ENCODE measurements at regions not wholly inside any gene's neighbourhood (a gene's known extent, or its start where the extent isn't known, plus 50 kb on each side); places are given as distances from the start of the nearest gene placed in this dataset.

- DNase-seq (ENCODE audit: low read depth in 1 of 2, low spot score in 1 of 2), result no peak
- WGBS (ENCODE audit: missing lambda C conversion rate), result 40% methylated on average over 2 of the region's 7 CpGs
- no peak overlapping the region for H3K4me2 ChIP-seq
- ChIA-PET CTCF (interaction anchor here (1.3 kb wide), 1 partner anchor 23 kb away, joined by 3 read pairs; no protein-coding TSS in a partner anchor), POLR2A (no interaction called here)
- TF ChIP-seq HDAC2 (IDR thresholded peaks at IDR 0.05) (no peak), ZNF302 (CRISPR knock-in tag; IDR thresholded peaks at IDR 0.05) (no peak), HOXA7 (CRISPR knock-in tag; IDR thresholded peaks at IDR 0.05) (no peak)
- FAIRE-seq, result no peak
- no peaks in the 10 kb centered on the region for H3K9me3 ChIP-seq
- no peak overlapping the region for H3K27ac ChIP-seq
- no peak for ATAC-seq
- no peaks in the 10 kb centered on the region for H3K4me1 ChIP-seq
- no peak overlapping the region for H3K4me3 ChIP-seq
Observed at GRCh38 chr4:183384983-183385382, 59.5 kb upstream of the CDKN2AIP start.

GRCh38 chr4:183388021-183388420 lies 56.4 kb upstream of the CDKN2AIP start:
- WGBS (ENCODE audit: missing lambda C conversion rate), result 75% methylated on average over 7 of the region's 7 CpGs
- H3K27ac ChIP-seq, result no peak overlapping the region
- POLR2A ChIA-PET, result no interaction called here
- no peak for DNase-seq (ENCODE audit: low read depth in 1 of 2, low spot score in 1 of 2)
- H3K9me3 ChIP-seq, result no peaks in the 10 kb centered on the region
- CTCF ChIA-PET, result interaction anchor here (1.3 to 1.4 kb wide), 2 partner anchors 10 to 19 kb away, joined by 3 to 4 read pairs; no protein-coding TSS in a partner anchor
- FAIRE-seq, result no peak
- H3K4me2 ChIP-seq, result no peak overlapping the region
- H3K4me1 ChIP-seq, result no peaks in the 10 kb centered on the region
- no peak overlapping the region for H3K4me3 ChIP-seq
- ATAC-seq, result no peak
- TF ChIP-seq TP53 (CRISPR knock-in tag; IDR thresholded peaks at IDR 0.05), result no peak

GRCh38 chr4:183388777-183389176 lies 55.7 kb upstream of the CDKN2AIP start:
- TF ChIP-seq POLR2A (IDR thresholded peaks at IDR 0.05; ENCODE audit: low read length) (no peak), ESRRA (IDR thresholded peaks at IDR 0.05; ENCODE audit: borderline replicate concordance, low read length) (no peak)
- no peak; a peak in 1 of 6 replicates for ATAC-seq
- H3K4me3 ChIP-seq, result no peak overlapping the region
- no peaks in the 10 kb centered on the region for H3K9me3 ChIP-seq
- 57% methylated on average over 6 of the region's 6 CpGs for WGBS (ENCODE audit: missing lambda C conversion rate)
- no peak for FAIRE-seq
- CTCF ChIA-PET, result interaction anchor here (1.3 to 1.4 kb wide), 2 partner anchors 9 to 18 kb away, joined by 3 to 4 read pairs; no protein-coding TSS in a partner anchor
- no peak for DNase-seq (ENCODE audit: low read depth in 1 of 2, low spot score in 1 of 2)
- POLR2A ChIA-PET, result no interaction called here
- no peaks in the 10 kb centered on the region for H3K4me1 ChIP-seq
- no peak overlapping the region for H3K27ac ChIP-seq
- H3K4me2 ChIP-seq, result no peak overlapping the region

GRCh38 chr4:183390374-183390773 lies 54.1 kb upstream of the CDKN2AIP start:
- Histone ChIP-seq H3K27ac (no peak overlapping the region), H3K4me3 (no peak overlapping the region), H3K4me1 (no peaks in the 10 kb centered on the region), H3K9me3 (no peaks in the 10 kb centered on the region), H3K4me2 (no peak overlapping the region)
- ChIA-PET POLR2A (no interaction called here), CTCF (no interaction called here)
- DNase-seq (ENCODE audit: low read depth in 1 of 2, low spot score in 1 of 2) (no peak), FAIRE-seq (no peak), ATAC-seq (no peak)
- TF ChIP-seq EP300 (IDR thresholded peaks at IDR 0.05) (no peak), SREBF2 (IDR thresholded peaks at IDR 0.05) (no peak), FOSL2 (IDR thresholded peaks at IDR 0.05) (no peak), FOSL2 (CRISPR knock-in tag; IDR thresholded peaks at IDR 0.05) (no peak), ZNF302 (CRISPR knock-in tag; IDR thresholded peaks at IDR 0.05) (no peak)
- WGBS (ENCODE audit: missing lambda C conversion rate), result 54% methylated on average over 5 of the region's 5 CpGs

GRCh38 chr4:183391204-183391603 lies 53.2 kb upstream of the CDKN2AIP start:
- Histone ChIP-seq H3K4me2 (no peak overlapping the region), H3K4me3 (no peak overlapping the region), H3K27ac (no peak overlapping the region), H3K4me1 (no peaks in the 10 kb centered on the region), H3K9me3 (no peaks in the 10 kb centered on the region)
- ChIA-PET POLR2A (no interaction called here), CTCF (no interaction called here)
- DNase-seq (ENCODE audit: low read depth in 1 of 2, low spot score in 1 of 2), result no peak
- 38% methylated on average over 3 of the region's 3 CpGs for WGBS (ENCODE audit: missing lambda C conversion rate)
- FAIRE-seq, result no peak
- TF ChIP-seq GATA3 (IDR thresholded peaks at IDR 0.05; ENCODE audit: borderline replicate concordance) (no peak), JUNB (IDR thresholded peaks at IDR 0.05) (no peak), ZSCAN20 (CRISPR knock-in tag; IDR thresholded peaks at IDR 0.05) (no peak), EHMT2 (IDR thresholded peaks at IDR 0.05; ENCODE audit: low read depth) (no peak), PBX3 (IDR thresholded peaks at IDR 0.05) (no peak), MAFK (IDR thresholded peaks at IDR 0.05; ENCODE audit: partially characterized antibody) (no peak), ELK1 (IDR thresholded peaks at IDR 0.05; ENCODE audit: low read depth, low read length) (no peak), E2F6 (IDR thresholded peaks at IDR 0.05; ENCODE audit: borderline replicate concordance, low read depth) (no peak), KDM5A (IDR thresholded peaks at IDR 0.05) (no peak), CHD4 (IDR thresholded peaks at IDR 0.05; ENCODE audit: borderline replicate concordance) (no peak), SREBF2 (IDR thresholded peaks at IDR 0.05) (no peak), KDM1A (IDR thresholded peaks at IDR 0.05; ENCODE audit: low read depth) (no peak), EP300 (IDR thresholded peaks at IDR 0.05) (no peak), ESRRA (IDR thresholded peaks at IDR 0.05; ENCODE audit: borderline replicate concordance, low read length) (no peak), RAD21 (conservative IDR thresholded peaks at IDR 0.05 in 1 of 2, IDR thresholded peaks at IDR 0.05 in 1 of 2) (no peak)
- no peak for ATAC-seq
